ENCODE measurements at regions not wholly inside any gene's neighbourhood (a gene's known extent, or its start where the extent isn't known, plus 50 kb on each side); places are given as distances from the start of the nearest gene placed in this dataset.

- 89 to 93% methylated on average over 4 of the region's 4 CpGs for WGBS, 2 experiments
- H3K36me3 ChIP-seq (ENCODE audit: control insufficient read depth, insufficient read depth, low read length) = no peaks in the 10 kb centered on the region
- H3K27me3 ChIP-seq (ENCODE audit: control insufficient read depth, insufficient read depth, low read length, poor library complexity, severe bottlenecking) = no peaks in the 10 kb centered on the region
- H3K27ac ChIP-seq (ENCODE audit: insufficient read depth, low read depth, low read length, poor library complexity, severe bottlenecking) = no peak overlapping the region
- no peak overlapping the region for H3K4me3 ChIP-seq (ENCODE audit: insufficient read depth, low read depth, low read length)
- H3K4me1 ChIP-seq (ENCODE audit: control insufficient read depth, insufficient read depth, low read length) = peaks cover 29% of the 10 kb centered on the region
- no peaks in the 10 kb centered on the region for H3K9me3 ChIP-seq (ENCODE audit: control insufficient read depth, low read length)
Measured at GRCh38 chr9:127553793-127554192, 58.3 kb upstream of the STXBP1 start.

DNA sequence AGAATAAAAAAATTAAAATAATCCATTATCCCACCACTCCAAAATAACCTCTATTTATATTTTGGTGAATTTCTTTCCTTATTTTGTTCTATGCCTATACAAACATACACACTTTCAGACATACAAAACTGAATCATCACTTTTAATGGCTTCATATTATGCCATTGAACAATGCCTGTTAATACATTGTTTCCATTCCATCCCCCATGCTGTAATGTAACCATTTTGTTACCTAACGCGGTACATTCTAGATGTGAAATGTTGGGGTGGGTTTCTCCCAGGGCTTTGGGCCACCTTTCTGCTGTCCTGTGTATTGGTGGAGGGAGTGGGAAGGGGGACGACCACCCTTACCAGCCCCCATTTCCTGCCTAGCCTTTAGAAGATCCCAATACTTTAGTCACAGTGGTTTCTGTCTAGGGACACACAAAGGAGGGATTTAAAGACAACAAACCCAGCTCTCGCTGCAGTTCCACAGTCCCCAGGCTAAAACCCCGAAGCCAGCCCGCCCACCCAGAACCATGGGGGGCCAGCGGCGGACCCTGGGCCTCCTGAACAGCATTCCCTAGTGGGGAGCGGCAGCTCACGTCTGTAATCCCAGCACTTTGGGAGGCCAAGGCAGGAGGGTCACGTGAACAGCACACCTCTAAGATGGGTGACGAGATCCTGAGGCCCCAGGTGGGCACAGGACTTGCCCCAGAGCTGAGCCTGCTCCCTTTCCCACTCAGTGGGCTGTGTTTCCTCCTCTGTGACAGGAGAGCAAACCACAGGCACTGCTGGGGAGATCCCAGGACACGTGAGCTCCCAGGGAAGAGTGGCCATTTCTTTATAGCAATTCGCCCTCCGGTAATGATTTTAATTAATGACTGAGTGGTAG is 56.9 kb upstream of the STXBP1 start:
- Histone ChIP-seq H3K36me3 (ENCODE audit: control insufficient read depth, insufficient read depth, low read length) (no peaks in the 10 kb centered on the region), H3K27me3 (ENCODE audit: control insufficient read depth, insufficient read depth, low read length, poor library complexity, severe bottlenecking) (no peaks in the 10 kb centered on the region), H3K27ac (ENCODE audit: insufficient read depth, low read depth, low read length, poor library complexity, severe bottlenecking) (peak overlapping the region; percentile 76), H3K9me3 (ENCODE audit: control insufficient read depth, low read length) (no peaks in the 10 kb centered on the region), H3K4me3 (ENCODE audit: insufficient read depth, low read depth, low read length) (no peak overlapping the region), H3K4me1 (ENCODE audit: control insufficient read depth, insufficient read depth, low read length) (peaks cover 33% of the 10 kb centered on the region)
- 34 to 41% methylated on average over 13 to 15 of the region's 15 CpGs for WGBS, 2 experiments

- Histone ChIP-seq H3K9me3 (ENCODE audit: control insufficient read depth, low read length) (no peaks in the 10 kb centered on the region), H3K4me1 (ENCODE audit: control insufficient read depth, insufficient read depth, low read length) (peaks cover 33% of the 10 kb centered on the region), H3K27me3 (ENCODE audit: control insufficient read depth, insufficient read depth, low read length, poor library complexity, severe bottlenecking) (no peaks in the 10 kb centered on the region), H3K4me3 (ENCODE audit: insufficient read depth, low read depth, low read length) (no peak overlapping the region), H3K36me3 (ENCODE audit: control insufficient read depth, insufficient read depth, low read length) (no peaks in the 10 kb centered on the region), H3K27ac (ENCODE audit: insufficient read depth, low read depth, low read length, poor library complexity, severe bottlenecking) (no peak overlapping the region)
- 77 to 78% methylated on average over 13 of the region's 13 CpGs for WGBS, 2 experiments
Measured at GRCh38 chr9:127555840-127556820, 55.9 kb upstream of the STXBP1 start.

GRCh38 chr9:127556871-127557270 is 55.2 kb upstream of the STXBP1 start:
- Histone ChIP-seq H3K27me3 (ENCODE audit: control insufficient read depth, insufficient read depth, low read length, poor library complexity, severe bottlenecking) (no peaks in the 10 kb centered on the region), H3K4me1 (ENCODE audit: control insufficient read depth, insufficient read depth, low read length) (peaks cover 33% of the 10 kb centered on the region), H3K36me3 (ENCODE audit: control insufficient read depth, insufficient read depth, low read length) (no peaks in the 10 kb centered on the region), H3K9me3 (ENCODE audit: control insufficient read depth, low read length) (no peaks in the 10 kb centered on the region), H3K27ac (ENCODE audit: insufficient read depth, low read depth, low read length, poor library complexity, severe bottlenecking) (no peak overlapping the region), H3K4me3 (ENCODE audit: insufficient read depth, low read depth, low read length) (no peak overlapping the region)
- 92 to 93% methylated on average over 4 of the region's 4 CpGs for WGBS, 2 experiments

DNA sequence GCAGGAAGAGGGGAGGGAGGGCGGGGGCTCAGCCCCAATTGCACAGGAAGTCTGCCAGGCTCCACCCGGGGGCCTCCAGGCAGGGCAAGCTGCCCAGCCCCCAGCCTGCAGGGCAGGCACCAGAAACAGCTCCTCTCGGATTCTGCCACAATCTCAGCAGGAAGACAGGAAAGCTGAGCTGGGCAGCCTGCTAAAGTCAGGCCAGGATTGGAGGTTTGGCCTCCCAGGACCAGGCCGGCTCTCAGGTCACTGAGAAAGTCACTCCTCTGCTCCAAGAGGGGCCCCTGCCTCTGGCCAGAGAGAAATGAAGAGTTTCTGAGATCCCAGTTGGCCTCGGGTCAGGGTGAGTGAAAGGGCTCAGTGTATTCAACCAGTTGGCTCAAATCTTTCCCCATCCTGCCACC is 54.6 kb upstream of the STXBP1 start:
- Histone ChIP-seq H3K27me3 (ENCODE audit: control insufficient read depth, insufficient read depth, low read length, poor library complexity, severe bottlenecking) (no peaks in the 10 kb centered on the region), H3K27ac (ENCODE audit: insufficient read depth, low read depth, low read length, poor library complexity, severe bottlenecking) (peak overlapping the region; percentile 65), H3K4me1 (ENCODE audit: control insufficient read depth, insufficient read depth, low read length) (peaks cover 33% of the 10 kb centered on the region), H3K4me3 (ENCODE audit: insufficient read depth, low read depth, low read length) (no peak overlapping the region), H3K36me3 (ENCODE audit: control insufficient read depth, insufficient read depth, low read length) (no peaks in the 10 kb centered on the region), H3K9me3 (ENCODE audit: control insufficient read depth, low read length) (no peaks in the 10 kb centered on the region)
- 31 to 43% methylated on average over 5 of the region's 5 CpGs for WGBS, 2 experiments

DNA sequence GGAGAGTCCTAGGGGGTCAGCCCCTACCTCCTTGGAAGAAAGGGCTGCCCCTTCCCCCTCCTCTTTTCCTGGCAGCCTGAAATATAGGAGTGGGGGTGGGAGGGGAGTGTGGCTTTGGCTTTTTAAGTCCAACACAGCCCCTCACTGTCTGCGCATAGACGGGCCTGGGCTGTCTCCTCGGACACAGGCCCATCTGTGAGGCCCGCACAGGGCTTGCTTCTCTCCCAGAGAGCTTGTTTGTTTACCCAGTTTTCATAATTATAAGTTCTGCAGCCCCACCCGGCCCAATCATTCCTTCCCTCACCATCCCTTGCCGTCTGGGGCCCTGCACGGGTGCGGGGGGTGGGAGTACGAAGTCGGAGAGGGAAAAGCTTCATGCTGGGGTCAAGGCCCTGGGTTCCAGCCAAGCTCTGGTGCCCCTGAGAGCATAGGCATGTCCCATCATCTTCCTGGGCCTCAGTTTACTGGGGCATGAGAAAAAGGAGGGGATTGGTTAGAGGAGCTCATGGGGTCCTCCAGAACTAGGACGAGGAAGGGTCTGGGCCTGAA is 54.0 kb upstream of the STXBP1 start:
- Histone ChIP-seq H3K9me3 (ENCODE audit: control insufficient read depth, low read length) (no peaks in the 10 kb centered on the region), H3K4me3 (ENCODE audit: insufficient read depth, low read depth, low read length) (no peak overlapping the region), H3K4me1 (ENCODE audit: control insufficient read depth, insufficient read depth, low read length) (peaks cover 33% of the 10 kb centered on the region), H3K36me3 (ENCODE audit: control insufficient read depth, insufficient read depth, low read length) (no peaks in the 10 kb centered on the region), H3K27ac (ENCODE audit: insufficient read depth, low read depth, low read length, poor library complexity, severe bottlenecking) (peak overlapping the region; percentile 65), H3K27me3 (ENCODE audit: control insufficient read depth, insufficient read depth, low read length, poor library complexity, severe bottlenecking) (no peaks in the 10 kb centered on the region)
- WGBS, 2 experiments = 83 to 85% methylated on average over 11 of the region's 11 CpGs

GRCh38 chr9:127558581-127559246 is 53.4 kb upstream of the STXBP1 start:
- H3K27ac ChIP-seq (ENCODE audit: insufficient read depth, low read depth, low read length, poor library complexity, severe bottlenecking) = peak overlapping the region; percentile 65
- H3K27me3 ChIP-seq (ENCODE audit: control insufficient read depth, insufficient read depth, low read length, poor library complexity, severe bottlenecking) = no peaks in the 10 kb centered on the region
- no peak overlapping the region for H3K4me3 ChIP-seq (ENCODE audit: insufficient read depth, low read depth, low read length)
- 88 to 89% methylated on average over 9 of the region's 9 CpGs for WGBS, 2 experiments
- H3K9me3 ChIP-seq (ENCODE audit: control insufficient read depth, low read length) = no peaks in the 10 kb centered on the region
- H3K36me3 ChIP-seq (ENCODE audit: control insufficient read depth, insufficient read depth, low read length) = no peaks in the 10 kb centered on the region
- H3K4me1 ChIP-seq (ENCODE audit: control insufficient read depth, insufficient read depth, low read length) = peaks cover 33% of the 10 kb centered on the region

GRCh38 chr9:127559247-127559680 is 52.8 kb upstream of the STXBP1 start:
- 91 to 93% methylated on average over 5 of the region's 5 CpGs for WGBS, 2 experiments
- Histone ChIP-seq H3K9me3 (ENCODE audit: control insufficient read depth, low read length) (no peaks in the 10 kb centered on the region), H3K36me3 (ENCODE audit: control insufficient read depth, insufficient read depth, low read length) (no peaks in the 10 kb centered on the region), H3K4me3 (ENCODE audit: insufficient read depth, low read depth, low read length) (no peak overlapping the region), H3K27ac (ENCODE audit: insufficient read depth, low read depth, low read length, poor library complexity, severe bottlenecking) (no peak overlapping the region), H3K4me1 (ENCODE audit: control insufficient read depth, insufficient read depth, low read length) (peaks cover 33% of the 10 kb centered on the region), H3K27me3 (ENCODE audit: control insufficient read depth, insufficient read depth, low read length, poor library complexity, severe bottlenecking) (no peaks in the 10 kb centered on the region)

DNA sequence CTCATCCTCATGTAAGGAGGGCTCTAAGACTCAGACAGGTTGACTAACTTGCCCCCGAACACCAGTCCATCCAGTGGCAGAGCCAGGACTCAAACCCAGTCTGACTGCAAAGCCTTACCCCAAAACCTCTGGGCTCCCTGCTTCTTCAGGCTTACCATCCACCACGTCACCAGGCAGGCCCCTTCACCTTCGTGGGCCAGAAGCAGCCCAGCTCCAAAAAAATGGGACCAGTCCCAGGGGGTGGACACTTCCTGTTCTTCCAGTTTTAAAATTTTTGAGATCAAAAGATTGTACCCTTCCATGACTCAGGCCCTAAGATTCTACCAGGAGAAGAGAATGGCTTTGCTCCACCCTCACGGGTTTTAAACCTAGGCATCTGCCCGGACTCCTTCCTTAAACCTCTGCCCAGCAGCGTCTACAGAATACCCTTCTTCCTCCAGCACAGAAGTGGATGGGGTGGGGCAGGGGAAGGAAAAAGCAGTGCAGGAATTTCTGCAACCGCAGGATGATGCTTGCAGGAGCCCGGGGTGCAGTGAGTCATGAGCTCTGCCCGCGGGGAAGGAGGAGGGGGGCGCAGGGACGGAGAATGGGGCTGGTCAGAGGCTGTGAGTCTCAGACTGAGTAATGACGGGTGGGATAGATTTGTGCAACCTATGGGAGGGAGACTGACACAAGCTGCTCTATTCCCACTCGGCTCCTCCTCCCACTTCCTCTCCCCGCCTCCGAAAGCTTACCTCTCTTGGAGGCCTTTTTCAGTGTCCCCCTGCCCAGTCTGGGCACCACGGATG is 50.4 kb upstream of the STXBP1 start:
- Histone ChIP-seq H3K36me3 (ENCODE audit: control insufficient read depth, insufficient read depth, low read length) (no peaks in the 10 kb centered on the region), H3K27me3 (ENCODE audit: control insufficient read depth, insufficient read depth, low read length, poor library complexity, severe bottlenecking) (no peaks in the 10 kb centered on the region), H3K27ac (ENCODE audit: insufficient read depth, low read depth, low read length, poor library complexity, severe bottlenecking) (no peak overlapping the region), H3K4me3 (ENCODE audit: insufficient read depth, low read depth, low read length) (no peak overlapping the region), H3K9me3 (ENCODE audit: control insufficient read depth, low read length) (no peaks in the 10 kb centered on the region), H3K4me1 (ENCODE audit: control insufficient read depth, insufficient read depth, low read length) (peaks cover 28% of the 10 kb centered on the region)
- 62% methylated on average over 16 to 17 of the region's 17 CpGs for WGBS, 2 experiments
